ENCODE measurements at regions not wholly inside any gene's neighbourhood (a gene's known extent, or its start where the extent isn't known, plus 50 kb on each side); places are given as distances from the start of the nearest gene placed in this dataset.

- Histone ChIP-seq H2AK5ac (ENCODE audit: insufficient read length, low read length) (no peak overlapping the region), H2AFZ (ENCODE audit: low read length) (no peak overlapping the region), H3K23me2 (ENCODE audit: insufficient read length, low read depth, low read length, poor library complexity, severe bottlenecking) (no peaks in the 10 kb centered on the region), H2BK20ac (ENCODE audit: low read depth, low read length, poor library complexity, severe bottlenecking) (no peak overlapping the region), H3K79me1 (ENCODE audit: insufficient read depth, low read depth, low read length, poor library complexity, severe bottlenecking) (no peaks in the 10 kb centered on the region), H2BK12ac (ENCODE audit: insufficient read length, low read depth, low read length) (no peak overlapping the region), H2BK15ac (ENCODE audit: low read depth, low read length) (no peak overlapping the region), H4K20me1 (ENCODE audit: control insufficient read depth, insufficient read depth, insufficient read length) (no peaks in the 10 kb centered on the region), H3K18ac (ENCODE audit: insufficient read length, low read depth, low read length) (no peak overlapping the region), H3K56ac (ENCODE audit: insufficient read length, low read depth, low read length) (no peak overlapping the region), H3K4me2 (ENCODE audit: insufficient read depth, insufficient read length, low read length) (no peak overlapping the region), H3K4ac (ENCODE audit: low read depth, low read length) (no peak overlapping the region), H3K27me3 (ENCODE audit: insufficient read depth, low read length) (no peaks in the 10 kb centered on the region), H3K9ac (ENCODE audit: extremely low read depth, insufficient read length, low read length) (no peak overlapping the region), H2BK5ac (ENCODE audit: insufficient read length, low read length) (no peak overlapping the region), H3K79me2 (ENCODE audit: insufficient read depth, low read length) (no peaks in the 10 kb centered on the region), H3T11ph (ENCODE audit: low read length) (no peak overlapping the region), H2BK120ac (ENCODE audit: low read depth, low read length, poor library complexity, severe bottlenecking) (no peak overlapping the region), H3K9me3 (ENCODE audit: control insufficient read depth, low read depth, low read length) (no peaks in the 10 kb centered on the region), H4K8ac (replicated peaks; ENCODE audit: insufficient read length, low read depth, low read length) (no peak overlapping the region), H3K27ac (ENCODE audit: insufficient read length, low read depth, low read length) (no peak overlapping the region), H3K14ac (ENCODE audit: insufficient read depth, low read length) (no peak overlapping the region), H4K5ac (ENCODE audit: insufficient read length, low read depth, low read length) (no peak overlapping the region), H3K23ac (ENCODE audit: insufficient read length, low read depth, low read length) (no peak overlapping the region), H4K91ac (ENCODE audit: insufficient read length, low read depth, low read length) (no peak overlapping the region), H3K4me1 (ENCODE audit: insufficient read depth, low read length) (no peaks in the 10 kb centered on the region)
- Mint-ChIP-seq H3K27ac (no peak overlapping the region), H3K27me3 (ENCODE audit: low read depth) (no peaks in the 10 kb centered on the region), H3K4me3 (no peak overlapping the region), H3K36me3 (ENCODE audit: insufficient read depth in 1 of 3, low read depth in 3 of 3) (no peaks in the 10 kb centered on the region), H3K9me3 (no peaks in the 10 kb centered on the region), H3K4me1 (no peaks in the 10 kb centered on the region)
- DNase-seq, result no peak
- TF ChIP-seq, protein P1, sequence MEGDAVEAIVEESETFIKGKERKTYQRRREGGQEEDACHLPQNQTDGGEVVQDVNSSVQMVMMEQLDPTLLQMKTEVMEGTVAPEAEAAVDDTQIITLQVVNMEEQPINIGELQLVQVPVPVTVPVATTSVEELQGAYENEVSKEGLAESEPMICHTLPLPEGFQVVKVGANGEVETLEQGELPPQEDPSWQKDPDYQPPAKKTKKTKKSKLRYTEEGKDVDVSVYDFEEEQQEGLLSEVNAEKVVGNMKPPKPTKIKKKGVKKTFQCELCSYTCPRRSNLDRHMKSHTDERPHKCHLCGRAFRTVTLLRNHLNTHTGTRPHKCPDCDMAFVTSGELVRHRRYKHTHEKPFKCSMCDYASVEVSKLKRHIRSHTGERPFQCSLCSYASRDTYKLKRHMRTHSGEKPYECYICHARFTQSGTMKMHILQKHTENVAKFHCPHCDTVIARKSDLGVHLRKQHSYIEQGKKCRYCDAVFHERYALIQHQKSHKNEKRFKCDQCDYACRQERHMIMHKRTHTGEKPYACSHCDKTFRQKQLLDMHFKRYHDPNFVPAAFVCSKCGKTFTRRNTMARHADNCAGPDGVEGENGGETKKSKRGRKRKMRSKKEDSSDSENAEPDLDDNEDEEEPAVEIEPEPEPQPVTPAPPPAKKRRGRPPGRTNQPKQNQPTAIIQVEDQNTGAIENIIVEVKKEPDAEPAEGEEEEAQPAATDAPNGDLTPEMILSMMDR (conservative IDR thresholded peaks at IDR 0.05), result no peak
These were observed 1490.8 kb upstream of the PCDH20 start for GRCh38 chr13:62906469-62906868.
